Stomach (tissue), 4 donors: ENCODE measurements at regions not wholly inside any gene's neighbourhood (a gene's known extent, or its start where the extent isn't known, plus 50 kb on each side); places are given as distances from the start of the nearest gene placed in this dataset.

Experiments used
- CTCF ChIP-seq, 7 experiments: fragments of 450-650 bp in 4 of 7; fragments of 200-600 bp in 3 of 7; sonication (generic) in 3 of 7; IDR thresholded peaks; one replicate each; pipeline ENCODE4 v1.5.1; 2016 to 2019; ENCODE audit warnings: antibody characterized with exemption in 7 of 7, control low read depth in 2 of 7, mild to moderate bottlenecking in 1 of 7
- EP300 ChIP-seq: sonication (generic); formaldehyde crosslinking; IDR thresholded peaks from one replicate; pipeline ENCODE4 v1.6.1; 2017; ENCODE audit warnings: antibody characterized with exemption
- POLR2A ChIP-seq, 4 donors: fragments of 450-650 bp; IDR thresholded peaks; one replicate each; pipeline ENCODE4 v1.6.1; 2016; ENCODE audit warnings: antibody characterized with exemption in 4 of 4, control low read depth in 2 of 4, mild to moderate bottlenecking in 1 of 4, moderate library complexity in 1 of 4

DNA sequence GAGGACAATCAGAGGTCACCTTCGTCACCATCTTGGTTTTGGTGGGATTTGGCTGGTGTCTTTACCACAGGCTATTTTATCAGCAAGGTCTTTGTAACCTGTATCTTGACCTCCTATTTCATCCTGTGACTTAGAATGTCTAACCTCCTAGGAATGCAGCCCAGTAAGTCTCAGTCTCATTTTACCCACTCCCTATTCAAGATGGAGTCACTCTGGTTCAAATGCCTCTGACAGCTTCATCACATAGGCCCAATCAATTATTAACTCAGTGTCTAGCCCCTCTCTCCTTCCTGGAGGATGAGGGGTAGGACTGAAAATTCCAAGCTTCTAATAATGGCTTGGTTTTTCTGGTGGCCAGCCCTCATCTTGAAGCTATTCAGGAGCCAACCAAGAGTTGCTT, 111.4 kb upstream of the NAP1L1 start:
- no peak for TF ChIP-seq CTCF (IDR thresholded peaks at IDR 0.05)
- TF ChIP-seq POLR2A (IDR thresholded peaks at IDR 0.05) = no peak
- TF ChIP-seq EP300 = no peak
